Hepatic stellate cell (primary cell): ENCODE measurements at regions not wholly inside any gene's neighbourhood (a gene's known extent, or its start where the extent isn't known, plus 50 kb on each side); places are given as distances from the start of the nearest gene placed in this dataset.

Experiments
- DNase-seq: peaks from one replicate; pipeline ENCODE4 v3.0.0; 2011; ENCODE audit warnings: low spot score

GRCh38 chr1:208541225-208541855, 297.2 kb upstream of the PLXNA2 start:
- DNase-seq, result no peak

GRCh38 chr1:208542309-208542708, 298.1 kb upstream of the PLXNA2 start:
- no peak for DNase-seq

- no peak for DNase-seq
Measured at GRCh38 chr1:208544053-208544452, 299.9 kb upstream of the PLXNA2 start.

- no peak for DNase-seq
Measured at GRCh38 chr1:208544794-208545193, 300.6 kb upstream of the PLXNA2 start.

GRCh38 chr1:208551024-208551423, 306.8 kb upstream of the PLXNA2 start:
- DNase-seq, result no peak

- no peak for DNase-seq
Measured at GRCh38 chr1:208551633-208552320, 307.6 kb upstream of the PLXNA2 start.

GRCh38 chr1:208552928-208553327, 308.7 kb upstream of the PLXNA2 start:
- no peak for DNase-seq

- DNase-seq, result no peak
Measured at GRCh38 chr1:208556461-208556860, 312.3 kb upstream of the PLXNA2 start.

- DNase-seq, result no peak
Measured at GRCh38 chr1:208557046-208557722, 313.0 kb upstream of the PLXNA2 start.

GRCh38 chr1:208557723-208558094, 313.5 kb upstream of the PLXNA2 start:
- DNase-seq, result no peak

GRCh38 chr1:208559597-208560329, 315.6 kb upstream of the PLXNA2 start:
- no peak for DNase-seq

GRCh38 chr1:208562151-208562960, 318.2 kb upstream of the PLXNA2 start:
- no peak for DNase-seq

- DNase-seq, result no peak
Measured at GRCh38 chr1:208564466-208564865, 320.3 kb upstream of the PLXNA2 start.

- no peak for DNase-seq
Measured at GRCh38 chr1:208565756-208566440, 321.7 kb upstream of the PLXNA2 start.

GRCh38 chr1:208569181-208569580, 325.0 kb upstream of the PLXNA2 start:
- no peak for DNase-seq

- no peak for DNase-seq
Measured at GRCh38 chr1:208570362-208570761, 326.2 kb upstream of the PLXNA2 start.

GRCh38 chr1:208576425-208576824, 332.2 kb upstream of the PLXNA2 start:
- DNase-seq, result no peak

GRCh38 chr1:208577381-208577905, 333.3 kb upstream of the PLXNA2 start:
- DNase-seq, result no peak

GRCh38 chr1:208581209-208581608, 337.0 kb upstream of the PLXNA2 start:
- no peak for DNase-seq

GRCh38 chr1:208581667-208582066, 337.5 kb upstream of the PLXNA2 start:
- no peak for DNase-seq

GRCh38 chr1:208584167-208584755, 340.1 kb upstream of the PLXNA2 start:
- DNase-seq, result no peak
